HUDEP-2 (cell line): ENCODE measurements at regions not wholly inside any gene's neighbourhood (a gene's known extent, or its start where the extent isn't known, plus 50 kb on each side); places are given as distances from the start of the nearest gene placed in this dataset.
"Not testable (repeated sequence)": the region's sequence is repeated elsewhere in the genome, so short reads cannot be mapped to it uniquely, and the experiment has no call there.

Experiments used
- DNase-seq, 76 experiments: peaks; one replicate each; lab custom pipeline; 2025; ENCODE audit not compliant: unreplicated experiment in 76 of 76; lab: John Stamatoyannopoulos, UW

DNA sequence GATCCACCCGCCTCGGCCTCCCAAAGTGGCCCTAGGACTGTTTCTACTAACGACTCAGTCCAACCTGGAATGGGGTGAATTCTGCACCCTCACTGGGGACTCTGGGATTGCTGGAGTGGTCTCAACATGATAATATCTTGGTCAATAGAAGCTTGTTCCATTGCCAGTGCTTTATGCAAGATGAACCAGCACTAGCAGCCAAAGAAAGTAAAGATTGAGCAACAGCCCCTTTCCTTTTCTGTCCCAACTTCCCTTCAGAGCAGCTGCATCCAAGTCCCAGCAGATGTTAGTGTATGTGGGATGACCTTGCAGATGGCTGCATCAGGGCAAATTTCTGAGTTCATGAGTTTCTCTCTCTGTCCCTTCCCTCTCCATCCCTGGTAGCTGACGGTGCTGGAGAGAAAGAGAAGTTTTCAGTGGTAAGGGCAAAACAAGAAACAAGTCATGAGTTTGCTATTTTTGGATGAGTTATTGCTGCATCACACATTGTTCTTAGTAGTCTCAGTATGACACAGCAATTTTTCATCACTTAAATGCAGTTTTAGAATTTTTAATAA is 183.6 kb upstream of the EDNRB start:
- no peak for DNase-seq

DNA sequence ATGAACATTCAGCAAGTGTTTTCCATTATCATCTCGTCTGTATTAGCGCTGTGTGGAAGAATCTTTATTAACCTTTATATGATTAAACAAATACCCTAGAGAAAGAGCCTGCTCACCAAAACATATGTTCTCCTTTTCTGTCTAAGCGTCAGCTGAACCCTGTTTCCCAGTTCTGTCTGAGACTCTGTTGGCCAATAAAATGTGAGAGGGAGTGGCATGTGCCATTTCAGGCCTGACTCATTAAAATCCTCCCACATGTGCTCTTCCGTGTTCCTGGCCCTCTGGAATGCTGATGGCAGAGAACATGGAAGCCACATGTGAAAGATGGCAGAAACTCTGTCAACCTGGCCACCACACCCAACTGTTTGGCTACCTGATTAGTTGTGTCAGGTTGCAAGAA is 181.9 kb upstream of the EDNRB start:
- no peak for DNase-seq

DNA sequence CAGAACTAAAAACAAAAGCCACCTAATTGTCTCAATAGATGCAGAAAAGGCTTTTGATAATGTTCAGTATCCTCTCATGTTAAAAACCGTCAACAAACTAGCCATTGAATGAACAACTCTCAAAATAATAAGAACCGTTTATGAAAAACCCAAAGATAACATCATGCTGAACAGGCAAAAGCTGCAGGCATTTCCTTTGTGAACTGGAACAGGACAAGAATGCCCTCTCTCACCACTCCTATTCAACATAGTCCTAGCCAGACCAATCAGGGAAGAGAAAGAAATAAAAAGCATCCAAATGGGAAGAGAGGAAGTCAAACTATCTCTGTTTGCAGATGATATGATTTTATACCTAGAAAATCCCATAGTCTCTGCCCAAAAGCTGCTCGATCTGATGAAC is 179.6 kb upstream of the EDNRB start:
- no peak for DNase-seq

DNA sequence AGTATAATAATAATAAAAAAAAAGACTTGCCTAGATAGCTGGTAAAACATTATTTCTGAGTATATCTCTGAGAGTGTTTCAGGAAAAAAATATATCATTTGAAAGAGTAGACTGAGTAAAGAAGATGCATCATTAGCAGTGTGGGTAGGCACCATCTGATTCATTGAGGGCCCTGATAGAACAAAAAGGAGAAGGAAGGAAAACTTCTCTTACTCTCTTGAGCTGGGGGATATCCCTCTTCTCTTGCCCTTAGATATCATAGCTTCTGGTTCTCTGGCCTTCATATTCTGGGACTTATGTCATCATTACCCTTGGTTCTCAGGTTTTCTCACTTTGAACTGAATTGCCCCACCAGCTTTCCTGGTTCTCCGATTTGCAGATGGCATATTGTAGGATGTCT is 177.6 kb upstream of the EDNRB start:
- no peak for DNase-seq

DNA sequence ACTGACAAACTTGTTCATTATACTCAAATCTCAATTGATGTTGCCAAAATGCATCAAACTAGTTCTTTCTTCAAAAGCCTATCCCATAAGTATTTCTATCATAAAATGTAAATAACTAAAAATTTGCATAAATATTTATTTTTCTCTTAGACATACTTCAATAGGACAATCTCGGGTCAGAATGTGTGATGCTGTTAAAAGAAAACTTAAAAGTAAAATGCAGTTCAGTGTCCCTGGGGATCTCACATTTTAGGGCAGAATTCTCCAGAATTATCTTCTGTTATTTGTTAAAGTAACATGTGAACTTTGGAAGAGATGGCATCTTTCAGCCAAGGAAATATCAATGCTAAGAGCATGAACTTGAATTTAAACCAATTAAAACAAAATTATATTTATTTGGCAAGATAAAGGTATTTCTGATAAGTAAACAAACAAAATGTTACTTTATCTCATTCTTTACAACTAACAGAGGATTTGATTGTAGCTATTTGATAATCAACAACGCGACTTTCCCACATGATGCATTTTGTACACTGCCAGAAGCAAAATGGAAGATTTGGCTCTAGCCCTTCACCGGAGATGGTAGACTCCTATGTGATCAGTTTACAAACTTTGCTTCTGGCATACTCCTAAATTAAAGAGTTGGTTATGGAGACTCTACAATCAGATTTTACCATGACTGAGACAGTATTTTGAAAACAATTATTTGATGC is 169.5 kb upstream of the EDNRB start:
- DNase-seq: no peak

DNA sequence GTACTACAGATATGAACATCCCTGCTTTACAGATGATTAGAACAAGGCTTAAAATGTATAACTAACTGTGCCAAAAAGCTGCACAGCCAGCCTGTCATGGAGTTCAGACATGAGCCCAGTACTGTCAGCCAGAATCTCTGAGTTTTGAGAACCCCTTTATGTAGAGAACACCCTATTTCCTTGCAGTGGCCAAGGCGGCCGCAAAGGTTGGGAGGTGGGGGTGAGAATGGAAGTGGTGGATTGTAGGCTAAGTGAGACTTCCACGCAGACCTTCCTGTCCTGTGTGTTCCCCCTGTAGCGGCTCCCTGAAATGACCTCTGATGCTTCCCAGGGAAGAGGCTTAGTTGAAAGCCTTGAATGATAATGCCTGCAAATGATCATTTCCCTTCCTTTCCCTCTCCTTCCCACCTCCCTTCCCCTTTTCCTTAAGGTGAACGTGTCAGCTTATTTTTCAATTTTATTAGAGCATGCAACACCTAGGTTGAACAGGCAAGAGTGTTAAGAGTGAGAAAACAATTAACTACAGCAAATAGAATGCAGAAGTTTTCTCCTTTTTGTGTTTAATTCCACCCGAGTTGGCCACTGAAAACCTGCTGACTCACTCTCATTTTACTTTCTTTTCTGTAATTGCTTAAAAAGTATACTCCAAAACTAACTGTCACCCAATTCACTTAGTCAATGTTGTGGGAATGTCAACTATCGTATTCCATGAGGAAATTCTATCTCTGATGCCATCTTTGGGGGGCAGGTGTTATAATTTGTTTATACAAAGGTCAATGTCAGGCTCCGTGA is 167.0 kb upstream of the EDNRB start:
- no peak for DNase-seq

DNA sequence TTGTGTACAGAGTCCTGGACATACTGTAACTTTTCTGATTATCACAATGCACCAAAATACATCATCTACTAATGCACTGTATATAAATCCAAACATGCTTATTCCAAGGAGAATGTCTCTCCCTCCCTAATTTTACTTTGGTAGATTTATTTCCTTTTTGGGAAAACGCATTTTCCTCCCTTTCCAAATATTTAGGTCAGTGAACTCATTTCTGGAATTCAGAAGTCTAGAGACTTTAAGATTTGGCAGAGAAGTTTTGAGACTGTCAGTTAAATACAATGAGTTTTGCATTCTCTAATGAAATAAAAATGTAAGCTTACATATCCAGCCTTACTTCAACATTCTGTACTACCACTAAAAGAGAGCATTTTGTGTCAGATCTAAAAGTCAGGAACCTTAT is 165.8 kb upstream of the EDNRB start:
- no peak for DNase-seq

DNA sequence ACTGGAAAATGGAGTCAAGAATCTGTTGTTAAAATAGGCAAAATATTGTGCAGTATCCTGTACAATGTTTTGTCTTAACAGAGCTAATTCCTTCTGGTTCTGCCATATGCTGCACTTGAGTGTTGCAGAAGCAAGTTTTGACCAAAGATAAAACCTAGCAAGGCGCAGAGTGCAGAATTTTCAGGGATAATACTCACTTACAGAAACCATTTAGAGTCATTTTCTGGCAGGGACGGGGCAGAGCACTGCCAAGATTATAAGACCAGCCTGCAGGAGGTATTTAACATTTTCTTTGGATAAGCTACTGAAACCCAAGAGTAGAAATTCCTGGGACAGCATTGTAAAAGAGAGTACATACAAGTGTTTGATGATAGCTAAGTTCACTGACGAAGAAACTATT is 159.5 kb upstream of the EDNRB start:
- no peak for DNase-seq

DNA sequence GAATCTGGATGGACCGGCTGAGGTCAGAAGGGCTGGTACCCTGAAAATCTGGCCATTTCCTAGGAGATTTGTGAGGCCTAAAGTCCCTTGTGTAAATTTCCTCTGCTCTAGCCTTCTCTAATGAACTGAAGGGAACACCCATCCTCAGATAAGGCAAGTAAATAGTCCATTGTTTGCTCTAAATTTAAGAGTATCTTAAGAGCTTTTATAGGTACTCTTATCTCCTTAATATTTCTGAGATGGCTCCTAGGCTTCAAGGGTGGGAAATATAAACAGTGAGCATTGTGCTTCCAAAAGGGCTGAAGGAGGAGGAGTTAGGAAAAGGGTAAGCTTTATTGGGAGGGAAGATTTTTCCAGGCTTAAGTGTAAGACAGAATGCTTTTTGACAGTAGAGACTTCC is 148.7 kb upstream of the EDNRB start:
- DNase-seq: no peak

DNA sequence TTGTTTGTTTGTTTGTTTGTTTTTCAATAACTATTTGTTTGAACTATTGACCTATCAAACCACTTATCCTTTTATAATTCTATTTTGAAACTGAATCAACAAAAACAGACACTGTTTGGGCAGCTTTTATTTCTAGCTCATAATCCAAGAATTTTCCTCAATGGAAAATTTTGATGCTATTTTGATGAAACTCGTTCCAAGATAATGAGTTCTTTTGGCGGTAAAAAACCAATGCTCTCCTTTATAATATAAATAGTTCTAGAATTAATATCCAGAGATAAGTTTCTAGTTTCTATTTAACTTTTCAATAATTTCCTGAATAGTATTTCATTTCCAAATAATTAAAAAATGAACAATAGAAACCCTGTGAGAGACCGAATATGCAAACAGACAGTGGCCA is 146.5 kb upstream of the EDNRB start:
- DNase-seq: no peak

DNA sequence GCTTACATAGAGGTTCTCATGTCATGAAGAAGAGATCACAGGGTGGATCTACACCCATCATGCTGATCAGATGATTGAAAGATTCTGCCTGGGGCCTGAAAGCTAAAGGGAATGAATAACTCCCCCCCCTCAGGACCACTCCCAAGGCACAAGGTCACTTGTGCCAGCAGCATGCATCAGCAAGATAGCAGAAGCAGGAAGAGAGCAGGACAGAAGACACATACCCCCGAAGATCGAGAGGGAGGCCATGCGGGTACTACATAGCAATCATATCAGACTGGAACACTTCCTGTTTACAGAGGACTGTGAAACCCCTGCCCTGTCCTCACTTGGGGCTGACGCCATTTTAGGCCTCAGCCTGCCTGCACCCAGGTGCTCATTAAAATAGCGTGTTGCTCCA is 143.2 kb upstream of the EDNRB start:
- DNase-seq: no peak

DNA sequence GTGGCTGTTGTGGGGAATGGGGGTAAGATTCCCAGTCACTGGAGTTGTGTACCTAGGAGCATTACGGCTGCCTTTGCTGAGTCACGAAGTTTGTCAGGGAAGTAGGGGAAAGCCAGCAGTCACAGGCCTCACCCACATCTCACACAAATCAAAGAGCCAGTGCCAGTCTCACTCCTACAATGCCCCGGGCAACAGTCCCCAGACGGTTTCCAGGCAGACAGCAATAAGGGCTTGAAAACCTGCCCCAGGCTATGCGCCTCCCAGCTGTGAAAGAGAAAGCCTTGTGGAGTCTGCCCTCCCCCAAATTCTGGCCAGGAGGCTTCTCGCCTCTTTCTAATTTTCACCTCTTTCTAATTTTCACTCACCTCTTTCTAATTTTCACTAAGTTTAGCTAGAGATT is 142.3 kb upstream of the EDNRB start:
- DNase-seq: no peak

DNA sequence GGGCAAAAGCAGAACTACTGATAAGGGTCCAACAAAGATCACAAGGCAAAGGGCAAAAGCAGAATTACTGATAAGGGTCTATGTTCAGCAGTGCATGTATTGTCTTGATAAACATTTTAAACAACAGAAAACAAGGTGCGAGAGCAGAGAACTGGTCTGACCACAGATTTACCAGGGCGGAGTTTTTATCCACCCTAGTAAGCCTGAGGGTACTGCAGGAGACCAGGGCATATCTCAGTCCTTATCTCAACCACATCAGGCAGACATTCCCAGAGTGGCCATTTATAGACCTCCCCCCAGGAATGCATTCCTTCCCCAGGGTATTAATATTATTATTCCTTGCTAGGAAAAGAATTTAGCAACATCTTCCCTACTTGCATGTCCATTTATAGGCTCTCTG is 138.2 kb upstream of the EDNRB start:
- not testable (repeated sequence) for DNase-seq

DNA sequence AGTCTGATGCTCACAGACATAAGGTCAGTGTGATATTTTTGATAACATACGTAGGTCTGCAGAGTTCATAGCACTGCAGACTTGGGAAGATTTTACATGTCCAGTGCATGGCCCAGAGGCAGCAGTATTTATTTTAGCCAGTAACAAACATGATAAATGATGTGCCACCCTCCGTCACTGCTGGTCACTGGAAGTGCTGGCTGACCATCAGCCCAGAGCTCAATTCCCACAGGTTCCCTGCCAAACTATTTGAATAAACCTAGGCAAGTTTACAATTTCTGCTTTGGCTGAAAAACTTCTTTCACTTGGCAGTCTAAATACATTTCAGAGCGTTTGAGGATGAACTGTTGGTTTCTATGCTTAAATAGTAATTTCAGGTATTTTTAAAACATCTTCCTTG is 135.5 kb upstream of the EDNRB start:
- DNase-seq: no peak

DNA sequence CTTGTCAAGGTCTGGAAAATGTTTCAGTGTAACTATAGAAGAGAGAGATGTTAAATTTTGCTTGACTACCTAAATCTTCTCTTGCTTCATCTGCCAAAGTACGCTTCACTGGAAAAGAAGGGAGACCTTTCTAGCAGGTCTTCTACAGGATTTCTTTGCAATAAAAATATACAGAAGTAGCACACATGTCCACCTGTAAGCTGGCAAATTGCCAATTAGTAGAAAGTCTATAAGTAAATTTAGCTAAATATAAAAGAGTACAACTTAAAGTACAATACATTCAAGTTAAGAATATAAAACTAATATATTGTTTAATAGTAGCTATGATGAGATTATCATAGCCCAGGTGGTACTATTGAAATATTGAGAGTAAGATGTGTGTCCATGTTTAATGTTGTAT is 128.5 kb upstream of the EDNRB start:
- DNase-seq: no peak

DNA sequence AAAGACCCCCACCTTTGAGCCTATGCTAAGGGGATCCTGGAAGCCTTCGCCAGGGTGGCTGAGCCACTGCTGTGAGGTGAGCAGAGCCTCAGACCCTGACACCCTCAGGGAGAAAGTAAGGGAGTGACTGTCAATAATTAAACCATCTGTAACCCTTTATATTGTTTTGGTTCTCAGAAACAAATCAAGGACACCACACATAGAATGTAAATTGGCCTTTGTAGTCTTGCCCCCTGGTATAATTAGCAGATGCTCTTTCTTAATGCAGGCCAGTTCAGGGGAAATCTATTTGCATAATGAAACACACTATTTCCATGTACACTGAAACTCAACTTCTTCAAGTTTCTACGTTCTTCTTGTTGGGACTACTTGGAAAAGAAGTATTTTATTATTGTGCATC is 127.7 kb upstream of the EDNRB start:
- DNase-seq: no peak

DNA sequence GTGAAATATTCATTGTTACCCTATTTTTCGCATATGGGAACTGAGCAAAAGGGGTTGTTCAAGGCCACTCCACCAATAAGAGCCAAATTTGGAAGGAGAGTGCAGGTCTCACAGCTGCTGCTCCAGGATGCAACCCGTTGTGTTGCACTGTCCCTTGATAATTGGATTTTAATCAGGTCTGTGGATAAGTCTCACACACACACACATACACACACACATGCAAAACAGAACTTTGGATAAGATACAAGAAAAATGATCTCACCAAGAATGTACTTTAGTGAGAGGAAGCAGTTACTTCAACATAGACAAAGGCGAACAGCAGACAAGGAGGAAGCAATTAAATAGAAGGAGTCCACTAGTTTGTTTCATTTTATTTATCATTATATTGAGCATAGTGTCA is 127.3 kb upstream of the EDNRB start:
- no peak for DNase-seq

DNA sequence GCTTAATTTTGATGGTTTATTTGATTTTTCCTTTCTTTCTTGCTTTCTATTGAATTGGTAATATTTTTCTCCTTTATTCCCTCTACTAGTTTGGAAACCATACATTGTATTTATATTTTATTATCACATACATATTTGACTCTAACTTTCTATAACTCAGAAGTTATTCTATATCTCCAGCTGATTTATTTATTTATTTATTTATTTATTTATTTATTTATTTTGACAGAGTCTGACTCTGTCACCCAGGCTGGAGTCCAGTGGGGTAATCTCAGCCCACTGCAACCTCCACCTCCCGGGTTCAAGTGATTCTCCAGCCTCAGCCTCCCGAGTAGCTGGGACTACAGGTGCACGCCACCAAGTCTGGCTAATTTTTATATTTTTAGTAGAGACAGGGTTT is 122.7 kb upstream of the EDNRB start:
- DNase-seq: not testable (repeated sequence)

DNA sequence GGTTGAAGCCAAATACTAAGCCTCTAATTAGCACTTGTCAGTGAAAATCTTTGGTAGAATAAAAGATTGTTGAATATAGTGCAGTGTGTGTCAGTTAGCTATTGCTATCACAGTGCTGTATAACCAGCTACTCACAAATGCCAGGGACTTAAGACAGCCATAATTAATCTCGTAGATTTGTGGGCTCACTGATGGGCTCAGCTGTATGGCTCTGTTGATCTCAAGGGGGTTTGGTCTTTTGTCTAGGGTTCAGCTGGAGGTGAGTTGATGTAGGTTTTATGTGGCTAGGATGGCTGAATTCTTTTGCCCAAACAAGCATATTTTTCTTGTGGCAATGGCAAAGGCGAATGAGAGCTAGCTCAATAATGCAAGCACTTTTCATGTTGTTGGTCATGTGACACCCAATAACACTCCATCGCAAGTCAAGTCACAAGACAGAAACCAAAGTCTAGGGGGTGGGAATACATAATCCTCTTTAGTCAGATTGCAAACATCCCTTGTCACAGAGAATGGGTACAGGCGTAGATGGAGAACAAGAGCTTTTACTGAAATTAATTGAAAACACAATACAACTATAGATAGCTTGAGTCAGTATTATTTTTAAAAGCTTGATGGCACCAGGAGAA is 121.7 kb upstream of the EDNRB start:
- no peak for DNase-seq

DNA sequence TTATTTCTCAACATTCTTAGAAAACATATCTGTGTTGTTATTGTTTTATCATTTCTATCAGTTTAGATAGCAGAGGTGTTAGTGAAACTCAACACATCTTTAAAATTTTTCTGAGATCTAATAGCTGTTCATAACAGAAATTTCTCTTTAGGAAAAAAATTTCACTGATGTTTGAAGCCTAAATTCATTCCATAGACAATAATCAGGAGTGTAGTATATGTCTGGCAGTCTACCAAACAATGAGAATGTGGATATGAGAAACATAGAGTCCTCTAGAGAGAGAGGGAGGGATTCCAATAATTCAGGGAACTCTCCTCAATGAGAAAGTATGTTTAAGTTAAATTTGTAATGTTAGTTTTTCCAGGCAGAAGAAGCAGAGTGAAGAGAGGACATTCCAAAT is 118.2 kb upstream of the EDNRB start:
- DNase-seq: no peak

DNA sequence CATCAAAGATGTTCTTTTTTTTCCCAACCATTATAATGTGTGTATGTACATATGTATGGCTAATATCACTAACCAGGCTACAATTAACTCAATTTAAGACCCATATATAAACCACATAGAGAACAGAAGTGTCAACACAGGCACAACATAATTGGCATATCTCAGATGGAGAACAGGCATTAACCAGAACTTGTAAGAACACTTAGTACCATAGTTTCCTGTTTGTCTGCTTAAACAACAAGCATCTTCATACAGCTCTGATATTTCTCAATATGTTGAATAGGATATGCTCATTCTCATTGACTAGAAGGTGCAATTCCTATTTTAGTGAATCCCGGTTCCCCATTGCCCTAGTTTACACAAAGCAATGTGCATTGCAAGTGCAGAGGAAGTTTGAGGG is 116.9 kb upstream of the EDNRB start:
- DNase-seq: no peak

DNA sequence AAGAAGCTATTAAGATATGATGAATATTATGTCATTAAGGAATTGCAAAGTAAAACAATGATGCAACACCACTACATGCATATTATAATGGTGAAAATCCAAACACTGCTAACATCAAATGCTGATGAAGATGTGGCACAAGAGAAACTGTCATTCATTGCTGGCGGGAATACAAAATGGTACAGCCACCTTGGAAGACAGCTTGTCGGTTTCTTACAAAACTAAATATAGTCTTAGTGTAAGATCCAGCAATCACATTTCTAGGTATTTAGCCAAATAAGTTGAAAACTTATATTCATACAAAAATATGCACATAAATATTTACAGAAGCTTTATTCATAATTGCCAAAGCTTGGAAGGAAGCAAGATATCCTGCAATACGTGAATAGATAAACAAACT is 114.9 kb upstream of the EDNRB start:
- no peak for DNase-seq
